Thyroid gland (tissue), 4 donors: ENCODE measurements at regions not wholly inside any gene's neighbourhood (a gene's known extent, or its start where the extent isn't known, plus 50 kb on each side); places are given as distances from the start of the nearest gene placed in this dataset.

Source experiments
- POLR2A ChIP-seq, 2 donors: fragments of 450-650 bp; IDR thresholded peaks; one replicate each; pipeline ENCODE4 v1.6.1; 2017; ENCODE audit warnings: antibody characterized with exemption in 2 of 2, mild to moderate bottlenecking in 2 of 2, moderate library complexity in 1 of 2
- TF ChIP-seq, protein P1 (sequence below), 6 experiments: fragments of 200-600 bp in 3 of 6; fragments of 450-650 bp in 3 of 6; sonication (generic) in 3 of 6; IDR thresholded peaks; one replicate each; pipeline ENCODE4 v1.5.1; 2016 to 2019; ENCODE audit warnings: antibody characterized with exemption in 6 of 6, mild to moderate bottlenecking in 2 of 6, inconsistent platforms in 1 of 6, moderate library complexity in 1 of 6

DNA sequence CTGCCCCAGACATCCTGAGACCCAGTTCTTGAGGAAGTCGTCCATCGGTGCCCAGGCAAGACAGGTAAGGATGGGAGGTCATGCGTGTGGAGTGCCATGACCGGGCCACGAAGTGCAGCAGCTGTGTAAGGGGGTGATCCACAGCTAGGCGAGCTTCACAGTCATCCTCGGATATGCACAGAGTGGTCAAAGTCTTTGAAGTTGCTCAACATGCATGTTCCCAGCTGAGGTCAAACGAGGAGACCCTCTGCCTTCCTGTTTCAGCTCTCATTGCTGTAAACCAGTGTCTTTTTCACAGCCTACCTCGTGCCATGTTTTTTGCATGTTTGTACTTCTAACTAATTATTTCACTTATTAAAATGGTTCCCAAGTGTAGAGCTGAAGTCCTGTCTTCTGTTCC is 109.9 kb upstream of the TBL1X start:
- TF ChIP-seq, protein P1, sequence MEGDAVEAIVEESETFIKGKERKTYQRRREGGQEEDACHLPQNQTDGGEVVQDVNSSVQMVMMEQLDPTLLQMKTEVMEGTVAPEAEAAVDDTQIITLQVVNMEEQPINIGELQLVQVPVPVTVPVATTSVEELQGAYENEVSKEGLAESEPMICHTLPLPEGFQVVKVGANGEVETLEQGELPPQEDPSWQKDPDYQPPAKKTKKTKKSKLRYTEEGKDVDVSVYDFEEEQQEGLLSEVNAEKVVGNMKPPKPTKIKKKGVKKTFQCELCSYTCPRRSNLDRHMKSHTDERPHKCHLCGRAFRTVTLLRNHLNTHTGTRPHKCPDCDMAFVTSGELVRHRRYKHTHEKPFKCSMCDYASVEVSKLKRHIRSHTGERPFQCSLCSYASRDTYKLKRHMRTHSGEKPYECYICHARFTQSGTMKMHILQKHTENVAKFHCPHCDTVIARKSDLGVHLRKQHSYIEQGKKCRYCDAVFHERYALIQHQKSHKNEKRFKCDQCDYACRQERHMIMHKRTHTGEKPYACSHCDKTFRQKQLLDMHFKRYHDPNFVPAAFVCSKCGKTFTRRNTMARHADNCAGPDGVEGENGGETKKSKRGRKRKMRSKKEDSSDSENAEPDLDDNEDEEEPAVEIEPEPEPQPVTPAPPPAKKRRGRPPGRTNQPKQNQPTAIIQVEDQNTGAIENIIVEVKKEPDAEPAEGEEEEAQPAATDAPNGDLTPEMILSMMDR (IDR thresholded peaks at IDR 0.05): no peak
- no peak for TF ChIP-seq POLR2A (IDR thresholded peaks at IDR 0.05)
